Stomach (tissue), 8 donors: ENCODE measurements at regions not wholly inside any gene's neighbourhood (a gene's known extent, or its start where the extent isn't known, plus 50 kb on each side); places are given as distances from the start of the nearest gene placed in this dataset.

Experiments
- DNase-seq, 2 donors: peaks; one replicate each; pipeline versions ENCODE4 v3.0.0 to v3.0.0-alpha.2; 2013 to 2019
- H3K27ac ChIP-seq, 5 donors: fragments of 200-600 bp in 4 of 5; sonication (generic) in 4 of 5; one replicate each; pipeline ENCODE4 v1.5.1; 2013 to 2019; ENCODE audit warnings: mild to moderate bottlenecking in 1 of 5, moderate library complexity in 1 of 5
- H3K27me3 ChIP-seq, 3 donors: fragments of 200-600 bp; sonication (generic); one replicate each; pipeline ENCODE4 v1.5.1; 2017 to 2019; ENCODE audit warnings: mixed run types in 1 of 3
- H3K36me3 ChIP-seq, 4 donors: fragments of 200-600 bp; sonication (generic); 1 replicate in 3 of 4; 2 replicates in 1 of 4; pipeline ENCODE4 v1.5.1; 2016 to 2019
- H3K4me1 ChIP-seq, 4 donors: fragments of 200-600 bp; sonication (generic); one replicate each; pipeline ENCODE4 v1.5.1; 2016 to 2019
- H3K4me3 ChIP-seq, 4 donors: fragments of 200-600 bp; sonication (generic) in 3 of 4; one replicate each; pipeline ENCODE4 v1.5.1; 2016 to 2019; ENCODE audit warnings: mild to moderate bottlenecking in 1 of 4
- H3K9me3 ChIP-seq, 4 donors: fragments of 200-600 bp; sonication (generic); one replicate each; pipeline ENCODE4 v1.5.1; 2016 to 2019
- CTCF ChIP-seq, 7 experiments: fragments of 450-650 bp in 4 of 7; fragments of 200-600 bp in 3 of 7; sonication (generic) in 3 of 7; IDR thresholded peaks; one replicate each; pipeline ENCODE4 v1.5.1; 2016 to 2019; ENCODE audit warnings: antibody characterized with exemption in 7 of 7, control low read depth in 2 of 7, mild to moderate bottlenecking in 1 of 7
- EP300 ChIP-seq: sonication (generic); formaldehyde crosslinking; IDR thresholded peaks from one replicate; pipeline ENCODE4 v1.6.1; 2017; ENCODE audit warnings: antibody characterized with exemption
- POLR2A ChIP-seq, 4 donors: fragments of 450-650 bp; IDR thresholded peaks; one replicate each; pipeline ENCODE4 v1.6.1; 2016; ENCODE audit warnings: antibody characterized with exemption in 4 of 4, control low read depth in 2 of 4, mild to moderate bottlenecking in 1 of 4, moderate library complexity in 1 of 4
- POLR2AphosphoS5 ChIP-seq, 3 donors: sonication (generic); formaldehyde crosslinking; IDR thresholded peaks; one replicate each; pipeline ENCODE4 v1.6.1; 2016; ENCODE audit warnings: antibody characterized with exemption in 3 of 3
- WGBS, 5 donors: extraction: QIAGEN DNeasy Blood & Tissue Kit in 3 of 5; methylation state at CpG; one replicate each; pipeline versions ENCODE4 v1.1.5 to v1.1.7; 2013 to 2018; 5-methylcytosine and 5-hydroxymethylcytosine counted together
- intact Hi-C: fragments of 100-400 bp; cut with DNase I; formaldehyde crosslinking; loops from one replicate; pipeline ENCODE4 v1.15.1; 2023; ENCODE audit warnings: low total_unique reads
- donor health status: healthy with polysubstance abuse.
- donor health status: Bipolar disorder and iron deficiency.
- donor health status: healthy.

- no peak for TF ChIP-seq POLR2AphosphoS5 (IDR thresholded peaks at IDR 0.05)
- no peaks in the 10 kb centered on the region for H3K9me3 ChIP-seq
- DNase-seq, result no peak
- H3K27ac ChIP-seq, result no peak overlapping the region
- 76 to 94% (median 93%) methylated on average over 3 of the region's 3 CpGs for WGBS, 5 donors
- H3K36me3 ChIP-seq, result no peaks in the 10 kb centered on the region
- intact Hi-C loops, result no loop called here
- H3K4me1 ChIP-seq, result no peaks in the 10 kb centered on the region
- no peak overlapping the region for H3K4me3 ChIP-seq
- no peaks in the 10 kb centered on the region for H3K27me3 ChIP-seq
Measured at GRCh38 chr21:31459457-31459856, 115.4 kb upstream of the TIAM1 start.

GRCh38 chr21:31457675-31458074 lies 113.6 kb upstream of the TIAM1 start:
- no peak for DNase-seq
- no peak overlapping the region for H3K4me3 ChIP-seq
- no peak for TF ChIP-seq EP300
- no peak for TF ChIP-seq POLR2A (IDR thresholded peaks at IDR 0.05)
- no peak for TF ChIP-seq POLR2AphosphoS5 (IDR thresholded peaks at IDR 0.05)
- no peak for TF ChIP-seq CTCF (IDR thresholded peaks at IDR 0.05)
- no peaks in the 10 kb centered on the region for H3K9me3 ChIP-seq
- no peaks in the 10 kb centered on the region for H3K27me3 ChIP-seq
- no peak overlapping the region for H3K27ac ChIP-seq
- no peaks in the 10 kb centered on the region for H3K4me1 ChIP-seq
- H3K36me3 ChIP-seq, result no peaks in the 10 kb centered on the region
- intact Hi-C loops, result no loop called here
- 73 to 100% (median 84%) methylated on average over 1 of the region's 1 CpG for WGBS, 5 donors

GRCh38 chr21:31456201-31456600 lies 112.1 kb upstream of the TIAM1 start:
- Histone ChIP-seq H3K4me1 (no peaks in the 10 kb centered on the region), H3K9me3 (no peaks in the 10 kb centered on the region), H3K36me3 (no peaks in the 10 kb centered on the region), H3K27me3 (no peaks in the 10 kb centered on the region), H3K4me3 (no peak overlapping the region), H3K27ac (no peak overlapping the region)
- no peak for DNase-seq
- 67 to 80% (median 75%) methylated on average over 6 of the region's 6 CpGs for WGBS, 5 donors
- intact Hi-C loops, result no loop called here
- TF ChIP-seq CTCF (IDR thresholded peaks at IDR 0.05) (no peak), EP300 (no peak), POLR2AphosphoS5 (IDR thresholded peaks at IDR 0.05) (no peak), POLR2A (IDR thresholded peaks at IDR 0.05) (no peak)

GRCh38 chr21:31455506-31455905 lies 111.4 kb upstream of the TIAM1 start:
- Histone ChIP-seq H3K27ac (no peak overlapping the region), H3K36me3 (no peaks in the 10 kb centered on the region), H3K27me3 (no peaks in the 10 kb centered on the region), H3K4me1 (no peaks in the 10 kb centered on the region), H3K4me3 (no peak overlapping the region), H3K9me3 (no peaks in the 10 kb centered on the region)
- TF ChIP-seq EP300 (no peak), CTCF (IDR thresholded peaks at IDR 0.05) (no peak), POLR2AphosphoS5 (IDR thresholded peaks at IDR 0.05) (no peak)
- intact Hi-C loops, result no loop called here
- DNase-seq, result no peak
- WGBS, 5 donors, result 67 to 85% (median 82%) methylated on average over 4 of the region's 4 CpGs

GRCh38 chr21:31450980-31451379 lies 106.9 kb upstream of the TIAM1 start:
- Histone ChIP-seq H3K4me3 (no peak overlapping the region), H3K27me3 (no peaks in the 10 kb centered on the region), H3K36me3 (no peaks in the 10 kb centered on the region), H3K27ac (no peak overlapping the region), H3K9me3 (no peaks in the 10 kb centered on the region), H3K4me1 (no peaks in the 10 kb centered on the region)
- 88 to 95% (median 90%) methylated on average over 9 of the region's 9 CpGs for WGBS, 5 donors
- DNase-seq, result no peak
- TF ChIP-seq CTCF (IDR thresholded peaks at IDR 0.05) (no peak), EP300 (no peak), POLR2AphosphoS5 (IDR thresholded peaks at IDR 0.05) (no peak), POLR2A (IDR thresholded peaks at IDR 0.05) (no peak)
- intact Hi-C loops, result no loop called here
